IPS DF 4.7 (cell line): ENCODE measurements at regions not wholly inside any gene's neighbourhood (a gene's known extent, or its start where the extent isn't known, plus 50 kb on each side); places are given as distances from the start of the nearest gene placed in this dataset.

Experiments used
- DNase-seq: peaks from one replicate; pipeline ENCODE4 v3.0.0-alpha.2; 2013; ENCODE audit warnings: low spot score; ENCODE audit errors: extremely low read depth

GRCh38 chr9:79292731-79293280, 279.0 kb upstream of the TLE4 start:
- DNase-seq: no peak

DNA sequence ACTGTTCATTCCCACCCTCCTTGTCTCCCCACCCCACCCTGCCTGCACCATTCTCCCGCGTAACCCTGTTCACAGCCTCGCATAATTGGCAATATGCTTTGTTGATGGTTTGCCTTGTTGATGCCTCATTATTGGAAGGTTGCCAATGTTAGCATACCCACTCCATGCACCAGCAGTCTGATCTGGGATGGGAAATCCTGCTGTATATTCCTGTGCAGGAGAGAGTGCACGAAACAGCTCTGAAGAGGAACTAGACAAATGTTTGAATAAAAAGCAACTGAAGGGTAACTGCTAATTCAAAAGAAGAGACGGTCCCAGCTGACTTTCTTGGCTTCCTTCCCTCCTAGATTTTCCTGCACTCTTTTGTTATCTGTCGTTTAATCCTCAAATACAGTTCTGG, 271.7 kb upstream of the TLE4 start:
- DNase-seq: no peak

- no peak for DNase-seq
Observed at GRCh38 chr9:79301085-79301484, 270.7 kb upstream of the TLE4 start.

GRCh38 chr9:79301551-79302391, 270.0 kb upstream of the TLE4 start:
- DNase-seq: no peak

- no peak for DNase-seq
Observed at GRCh38 chr9:79302569-79302968, 269.2 kb upstream of the TLE4 start.

DNA sequence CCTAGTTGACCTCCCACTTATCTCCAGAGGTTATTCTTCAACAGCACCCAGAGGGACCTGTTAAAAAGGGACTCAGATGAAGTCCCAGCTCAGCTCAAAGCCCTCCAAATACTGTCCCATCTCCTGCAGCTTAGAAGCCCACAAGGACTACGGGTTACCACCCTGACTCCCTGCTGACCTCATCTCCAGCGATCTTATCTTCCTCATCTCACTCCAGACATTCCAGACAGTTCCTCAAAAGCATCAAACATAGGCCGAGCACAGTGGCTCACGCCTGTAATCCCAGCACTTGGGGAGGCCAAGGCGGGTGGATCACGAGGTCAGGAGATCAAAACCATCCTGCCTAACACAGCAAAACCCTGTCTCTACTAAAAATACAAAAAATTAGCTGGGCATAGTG, 263.8 kb upstream of the TLE4 start:
- DNase-seq: no peak

DNA sequence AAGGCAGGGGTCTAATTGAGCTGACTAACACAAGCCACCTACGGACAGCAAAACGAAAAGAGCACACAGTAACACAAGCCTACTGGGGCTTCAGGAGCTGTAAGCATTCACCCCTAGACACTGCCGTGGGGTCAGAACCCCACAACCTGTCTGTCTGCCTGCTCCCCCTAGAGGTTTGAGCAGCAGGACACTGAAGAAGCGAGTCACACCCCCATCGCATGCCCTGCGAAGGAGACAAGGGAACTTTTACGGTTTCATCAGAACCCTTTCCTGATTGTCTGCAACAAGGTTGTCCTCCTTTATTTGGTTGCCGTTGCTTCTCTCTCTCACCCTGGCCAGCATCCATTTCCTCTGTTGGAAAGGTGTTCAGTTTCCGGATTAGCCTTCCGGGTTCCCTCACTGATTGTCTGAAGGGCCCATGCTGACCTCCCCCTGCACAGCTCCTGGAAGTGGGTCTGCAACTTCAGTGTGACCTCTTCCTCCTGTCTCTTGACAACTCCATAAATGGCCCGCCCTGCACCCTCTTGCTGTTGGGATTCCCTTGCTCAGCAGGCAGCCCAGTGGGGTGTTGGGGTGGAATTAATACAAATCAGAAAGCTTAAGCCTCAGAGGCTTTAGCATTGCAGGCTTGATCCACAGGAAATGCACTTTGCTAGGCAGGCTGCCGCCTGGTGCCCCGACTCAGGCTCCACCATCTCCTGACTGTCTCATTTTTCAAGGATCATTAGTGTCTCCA, 258.9 kb upstream of the TLE4 start:
- no peak for DNase-seq

DNA sequence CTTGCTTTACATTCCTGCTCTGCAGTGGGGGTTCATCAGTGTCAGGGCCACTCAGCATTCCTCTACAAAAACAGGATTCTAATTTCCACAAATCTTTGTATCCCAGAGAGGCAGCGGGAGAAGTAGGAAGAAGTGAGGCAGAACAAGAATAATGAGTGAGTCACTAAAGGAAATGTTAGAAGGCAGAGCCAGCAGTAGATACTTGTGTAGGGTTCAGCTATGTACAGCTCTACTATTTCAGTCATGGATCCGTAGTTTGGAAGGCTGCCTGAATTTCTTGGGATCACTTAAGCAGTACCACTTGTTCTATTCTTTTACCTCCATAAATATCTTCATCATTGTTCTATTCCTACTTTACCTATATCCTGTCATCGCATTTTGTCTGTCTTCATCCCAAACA, 246.3 kb upstream of the TLE4 start:
- no peak for DNase-seq

- no peak for DNase-seq
Observed at GRCh38 chr9:79329861-79330260, 241.9 kb upstream of the TLE4 start.

GRCh38 chr9:79334001-79334400, 237.8 kb upstream of the TLE4 start:
- DNase-seq: no peak

DNA sequence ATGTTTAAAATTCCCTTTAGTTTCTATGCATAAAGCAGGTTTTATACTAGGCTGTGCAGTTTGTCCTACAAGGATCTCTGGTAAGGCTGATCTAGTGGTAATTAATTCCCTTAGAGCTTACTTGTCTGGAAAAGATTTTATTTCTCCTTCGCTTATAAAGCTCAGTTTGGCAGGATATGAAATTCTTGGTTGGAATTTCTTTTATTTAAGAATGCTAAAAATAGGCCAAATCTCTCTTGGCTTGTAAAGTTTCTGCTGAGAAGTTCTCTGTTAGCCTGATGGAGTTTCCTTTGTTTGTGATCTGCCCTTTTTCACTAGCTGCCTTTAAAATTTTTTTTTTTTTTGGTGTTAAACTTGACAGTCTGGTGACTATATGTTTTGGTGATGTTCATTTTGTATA, 237.1 kb upstream of the TLE4 start:
- DNase-seq: no peak

GRCh38 chr9:79335987-79336386, 235.8 kb upstream of the TLE4 start:
- DNase-seq: no peak

- no peak for DNase-seq
Observed at GRCh38 chr9:79341561-79341960, 230.2 kb upstream of the TLE4 start.

GRCh38 chr9:79346350-79347020, 225.3 kb upstream of the TLE4 start:
- DNase-seq: no peak

- DNase-seq: no peak
Observed at GRCh38 chr9:79352322-79352721, 219.4 kb upstream of the TLE4 start.

DNA sequence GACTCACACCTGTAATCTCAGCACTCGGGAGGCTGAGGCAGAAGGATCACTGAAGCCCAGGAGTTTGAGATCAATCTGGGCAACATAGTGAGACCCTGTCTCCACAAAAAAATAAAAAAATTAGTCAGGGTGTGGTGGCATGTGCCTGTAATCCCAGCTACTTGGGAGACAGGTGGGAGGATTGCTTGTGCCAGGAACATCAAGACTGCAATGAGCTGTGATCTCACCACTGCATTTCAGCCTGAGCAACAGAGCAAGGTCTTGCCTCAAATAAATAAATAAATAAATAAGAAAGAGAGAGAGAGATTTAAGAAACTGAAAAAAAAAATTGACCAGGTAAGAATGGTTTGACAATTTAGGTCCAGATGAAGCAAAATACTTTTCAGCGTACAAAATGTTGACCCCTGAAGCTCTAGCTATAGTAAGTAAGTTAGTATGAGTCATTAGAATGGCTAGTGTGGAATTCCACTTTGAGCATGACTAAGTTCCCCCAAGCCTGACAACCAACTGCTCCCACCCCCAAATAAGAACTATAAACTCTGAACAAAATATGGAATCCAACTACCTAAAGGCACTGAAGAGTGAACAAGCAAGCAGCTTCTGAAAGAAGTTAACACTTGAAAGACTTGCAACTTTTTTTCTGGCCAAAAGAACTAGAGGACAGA, 217.8 kb upstream of the TLE4 start:
- no peak for DNase-seq

- no peak for DNase-seq
Observed at GRCh38 chr9:79357194-79357593, 214.6 kb upstream of the TLE4 start.

DNA sequence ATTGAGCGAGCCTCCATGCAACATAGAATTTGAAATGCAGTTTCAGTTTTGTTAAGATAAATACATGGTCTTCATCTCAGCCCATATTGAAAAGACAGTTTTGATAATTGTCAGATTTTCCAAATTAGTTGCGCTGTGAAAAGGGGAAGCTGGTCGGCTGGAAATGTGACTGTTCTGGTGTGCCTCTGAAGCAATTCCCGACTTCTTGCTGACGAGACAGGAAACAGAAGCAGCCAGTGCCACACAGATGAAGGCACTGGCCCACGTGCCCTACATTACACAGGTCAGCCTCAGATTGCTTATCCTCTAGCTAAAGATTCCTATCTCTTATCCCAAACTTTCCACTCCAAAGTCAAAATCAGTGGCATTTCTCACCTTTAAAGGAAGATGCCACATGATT, 214.1 kb upstream of the TLE4 start:
- DNase-seq: no peak

DNA sequence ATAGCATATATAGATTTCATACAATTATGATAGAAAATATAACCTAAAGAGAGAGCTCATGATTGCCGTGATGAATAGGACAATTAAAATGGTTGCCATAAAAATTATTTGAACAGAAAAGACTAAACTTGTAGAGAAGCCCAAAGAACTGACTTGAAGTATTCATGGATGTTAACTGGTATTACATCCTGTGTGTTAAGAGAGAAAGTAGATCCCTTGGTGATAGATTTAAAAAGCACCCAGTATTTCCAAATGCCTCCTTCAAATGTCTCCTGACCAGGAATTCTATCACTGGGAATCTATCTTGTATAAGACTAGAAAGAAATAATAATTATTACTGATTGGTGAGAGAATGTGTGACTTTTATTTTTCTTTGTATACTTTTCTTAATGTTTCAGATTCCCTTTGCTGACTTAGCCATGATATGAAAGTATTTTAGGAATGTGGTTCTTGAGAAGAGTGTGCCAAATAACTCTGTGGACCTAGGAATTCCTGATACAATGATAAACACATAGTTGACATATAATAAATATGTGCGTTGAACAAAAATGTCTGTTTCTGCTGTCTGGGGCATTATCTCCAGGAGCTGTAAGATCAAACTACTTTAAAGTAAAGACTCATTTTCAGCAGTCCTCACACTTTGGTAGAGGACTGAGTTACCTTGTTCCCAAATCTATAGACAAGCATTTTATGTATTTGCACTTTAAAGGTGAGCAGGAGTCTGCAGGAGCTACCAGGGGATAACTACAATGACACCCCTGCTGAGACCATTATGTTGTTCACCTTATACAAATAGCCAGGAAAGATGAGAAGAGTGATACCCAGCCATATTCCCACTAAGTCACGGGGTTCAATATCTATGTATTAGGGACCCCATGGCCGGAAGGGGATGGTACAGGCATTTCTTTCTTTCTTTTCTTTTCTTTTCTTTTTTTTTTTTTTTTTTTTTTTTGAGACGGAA, 211.1 kb upstream of the TLE4 start:
- DNase-seq: no peak
